A549 (cell line): ENCODE measurements at regions not wholly inside any gene's neighbourhood (a gene's known extent, or its start where the extent isn't known, plus 50 kb on each side); places are given as distances from the start of the nearest gene placed in this dataset.

Source experiments
- ATAC-seq, 2 experiments: fragments of 200-7000 bp in 1 of 2; fragments of >200 bp in 1 of 2; cut with Nextera tagmentation in 1 of 2; cut with Tn5 transposase in 1 of 2; 3 replicates each; pipeline versions ENCODE4 v1.8.0 to v1.9.1; 2018 to 2020; ENCODE audit warnings: mild to moderate bottlenecking in 1 of 2, moderate library complexity in 1 of 2
- CTCF ChIA-PET: fragments of 300-600 bp; sonication (Branson Sonifier 250); formaldehyde crosslinking; extraction: SDS; loops from one replicate; lab custom pipeline; 2021; ENCODE audit warnings: antibody characterized with exemption, inconsistent platforms; lab: Yijun Ruan, JAX
- POLR2A ChIA-PET: fragments of 350-600 bp; formaldehyde crosslinking; extraction: SDS; loops from one replicate; lab custom pipeline; 2021; ENCODE audit warnings: antibody characterized with exemption, inconsistent platforms; lab: Yijun Ruan, JAX
- DNase-seq, 2 experiments: peaks; one replicate each; pipeline versions ENCODE4 v3.0.0 to v3.0.0-alpha.2; 2011 to 2016; ENCODE audit warnings: low read depth in 1 of 2, low spot score in 1 of 2
- FAIRE-seq: peaks from 2 replicates; lab custom pipeline; 2011; peaks lifted over from hg19 to GRCh38; lab: Jason Lieb, UNC
- H3K27ac ChIP-seq, 2 experiments: fragments of >200 bp; sonication (Bioruptor Twin); formaldehyde crosslinking; 3 replicates each; pipeline ENCODE4 v1.5.1; 2016 to 2017
- H3K4me1 ChIP-seq: fragments of >200 bp; sonication (Bioruptor Twin); formaldehyde crosslinking; 3 replicates; pipeline ENCODE4 v1.6.1; 2016
- H3K4me2 ChIP-seq: fragments of >200 bp; sonication (Bioruptor Twin); formaldehyde crosslinking; 3 replicates; pipeline ENCODE4 v1.6.1; 2016
- H3K4me3 ChIP-seq: fragments of >200 bp; sonication (Bioruptor Twin); formaldehyde crosslinking; 3 replicates; pipeline ENCODE4 v1.5.1; 2016
- H3K9me3 ChIP-seq: fragments of >200 bp; sonication (Bioruptor Twin); formaldehyde crosslinking; 3 replicates; pipeline ENCODE4 v1.6.1; 2016
- CEBPB ChIP-seq, 2 experiments: fragments of >200 bp in 1 of 2; sonication (Bioruptor Twin) in 1 of 2; formaldehyde crosslinking in 1 of 2; IDR thresholded peaks; 2 replicates each; pipeline ENCODE4 v1.6.1; 2012 to 2016
- CHD4 ChIP-seq: fragments of 200-600 bp; sonication (generic); IDR thresholded peaks from 2 replicates; pipeline ENCODE4 v1.6.1; 2016; ENCODE audit warnings: antibody characterized with exemption, mild to moderate bottlenecking, borderline replicate concordance
- FOSB ChIP-seq: fragments of 250-450 bp; sonication (Bioruptor Pico); IDR thresholded peaks from 2 replicates; pipeline ENCODE4 v1.5.0; 2020; ENCODE audit warnings: mild to moderate bottlenecking, moderate library complexity
- HDAC2 ChIP-seq: fragments of 200-600 bp; sonication (generic); IDR thresholded peaks from 2 replicates; pipeline ENCODE4 v1.6.1; 2016
- HOXB5 ChIP-seq: fragments of 250-450 bp; sonication (Bioruptor Pico); IDR thresholded peaks from 2 replicates; pipeline ENCODE4 v1.5.0; 2020; ENCODE audit warnings: mild to moderate bottlenecking, moderate library complexity
- JUNB ChIP-seq: fragments of >200 bp; sonication (Bioruptor Twin); formaldehyde crosslinking; IDR thresholded peaks from 2 replicates; pipeline ENCODE4 v1.6.1; 2016
- KDM1A ChIP-seq: fragments of 200-600 bp; sonication (generic); IDR thresholded peaks from 2 replicates; pipeline ENCODE4 v1.6.1; 2016; ENCODE audit warnings: low read depth, mild to moderate bottlenecking
- KDM5A ChIP-seq: fragments of 200-600 bp; sonication (generic); IDR thresholded peaks from 2 replicates; pipeline ENCODE4 v1.6.1; 2016; ENCODE audit warnings: antibody characterized with exemption, mild to moderate bottlenecking
- MAZ ChIP-seq: fragments of 150-350 bp; IDR thresholded peaks from 2 replicates; pipeline ENCODE4 v1.6.1; 2014; ENCODE audit warnings: antibody characterized with exemption, low read depth, low read length, borderline replicate concordance
- MYC ChIP-seq: IDR thresholded peaks from 2 replicates; pipeline ENCODE4 v1.6.1; 2012; ENCODE audit warnings: mild to moderate bottlenecking, inconsistent platforms, low read length, improper control_type of control experiment, borderline replicate concordance
- NFE2L2 ChIP-seq: fragments of 150-350 bp; conservative IDR thresholded peaks from 2 replicates; pipeline ENCODE4 v1.6.1; 2014; ENCODE audit warnings: low read length
- RAD21 ChIP-seq, 2 experiments: fragments of >200 bp in 1 of 2; sonication (Bioruptor Twin) in 1 of 2; formaldehyde crosslinking in 1 of 2; IDR thresholded peaks in 1 of 2; conservative IDR thresholded peaks in 1 of 2; 2 replicates in 1 of 2; 3 replicates in 1 of 2; pipeline ENCODE4 v1.6.1; 2012 to 2018; ENCODE audit warnings: inconsistent platforms in 1 of 2
- RARB ChIP-seq: fragments of 250-450 bp; sonication (Bioruptor Pico); IDR thresholded peaks from 2 replicates; pipeline ENCODE4 v1.8.0; 2021; ENCODE audit warnings: mild to moderate bottlenecking, moderate library complexity
- RNF2 ChIP-seq: fragments of 200-600 bp; sonication (generic); IDR thresholded peaks from 2 replicates; pipeline ENCODE4 v1.6.1; 2016; ENCODE audit warnings: low read depth, mild to moderate bottlenecking, antibody characterized with exemption, moderate library complexity, borderline replicate concordance
- TFCP2L1 ChIP-seq: fragments of 250-450 bp; sonication (Bioruptor Pico); IDR thresholded peaks from 2 replicates; pipeline ENCODE4 v1.5.0; 2021; ENCODE audit warnings: mild to moderate bottlenecking
- ZNF302 ChIP-seq: fragments of 250-450 bp; sonication (Bioruptor Pico); IDR thresholded peaks from 2 replicates; pipeline ENCODE4 v1.9.0; 2021; ENCODE audit warnings: inconsistent platforms, mild to moderate bottlenecking, moderate library complexity
- ZSCAN20 ChIP-seq: fragments of 250-450 bp; sonication (Bioruptor Pico); IDR thresholded peaks from 2 replicates; pipeline ENCODE4 v1.8.0; 2022; ENCODE audit warnings: mild to moderate bottlenecking, moderate library complexity
- WGBS: methylation state at CpG from one replicate; pipeline ENCODE4 v1.1.6; 2017; ENCODE audit errors: missing lambda C conversion rate; 5-methylcytosine and 5-hydroxymethylcytosine counted together
- TF ChIP-seq, protein P1 (sequence below): fragments of 250-450 bp; sonication (Bioruptor Pico); IDR thresholded peaks from 2 replicates; pipeline ENCODE4 v1.5.0; 2021; ENCODE audit warnings: mild to moderate bottlenecking, moderate library complexity, borderline replicate concordance
- TF ChIP-seq, protein P2 (sequence below): IDR thresholded peaks from 2 replicates; pipeline ENCODE4 v1.6.1; 2012; ENCODE audit warnings: low read depth, borderline replicate concordance
- TF ChIP-seq, protein P3 (sequence below): fragments of 200-600 bp; sonication (generic); IDR thresholded peaks from 2 replicates; pipeline ENCODE4 v1.6.1; 2016; ENCODE audit warnings: antibody characterized with exemption, mild to moderate bottlenecking, moderate library complexity
- TF ChIP-seq, protein P4 (sequence below): IDR thresholded peaks from 2 replicates; pipeline ENCODE4 v1.6.1; 2012

DNA sequence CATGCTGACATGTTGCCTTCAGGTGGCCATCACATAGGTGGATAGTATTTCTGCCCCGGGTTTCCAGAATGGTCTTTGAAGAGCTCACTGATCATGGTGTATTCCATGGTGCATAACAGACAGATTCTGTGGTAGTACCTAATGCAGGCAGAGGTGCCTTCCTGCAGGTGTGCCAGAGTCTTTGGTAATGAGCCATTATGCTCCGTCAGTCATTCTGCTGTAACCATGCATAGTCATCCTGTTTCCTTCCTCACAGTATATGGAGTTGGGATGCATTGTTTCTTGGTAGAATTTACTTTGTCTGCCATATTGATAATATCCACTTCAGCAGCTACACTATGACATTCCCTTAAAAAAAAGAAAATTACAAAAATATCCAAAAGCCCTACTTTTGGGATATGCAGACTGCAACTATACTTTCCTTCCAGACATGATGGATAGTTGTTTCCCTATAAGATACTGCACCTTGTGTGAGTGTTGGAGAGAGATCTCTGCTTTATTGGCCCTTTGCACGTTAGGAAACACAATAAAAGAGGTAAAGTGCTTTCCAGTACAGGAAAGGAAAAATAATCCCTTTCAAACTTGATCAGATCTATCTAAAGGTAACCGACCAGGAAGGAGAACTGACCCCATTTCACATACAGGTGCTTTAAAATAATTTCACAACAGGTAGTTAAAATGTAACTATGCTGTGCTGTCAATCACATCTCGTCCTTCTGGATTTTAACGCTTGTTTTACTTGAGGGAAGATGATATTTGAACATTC, 537.5 kb upstream of the WWC1 start:
- POLR2A ChIA-PET, result no interaction called here
- H3K4me2 ChIP-seq, result no peak overlapping the region
- no peak overlapping the region for H3K27ac ChIP-seq
- H3K4me3 ChIP-seq, result no peak overlapping the region
- no peaks in the 10 kb centered on the region for H3K9me3 ChIP-seq
- no peak for FAIRE-seq
- no peak for ATAC-seq
- TF ChIP-seq KDM1A, result no peak
- no peak for TF ChIP-seq MAZ
- TF ChIP-seq MYC, result no peak
- no peak for TF ChIP-seq RNF2
- no peak for TF ChIP-seq HOXB5 (CRISPR knock-in tag)
- CTCF ChIA-PET, result interaction anchor here (0.6 to 1.3 kb wide), 2 partner anchors 11 to 31 kb away, joined by 3 read pairs; no protein-coding TSS in a partner anchor
- no peak for DNase-seq
- WGBS, result 42% methylated on average over 6 of the region's 6 CpGs
- H3K4me1 ChIP-seq, result peaks cover 11% of the 10 kb centered on the region

DNA sequence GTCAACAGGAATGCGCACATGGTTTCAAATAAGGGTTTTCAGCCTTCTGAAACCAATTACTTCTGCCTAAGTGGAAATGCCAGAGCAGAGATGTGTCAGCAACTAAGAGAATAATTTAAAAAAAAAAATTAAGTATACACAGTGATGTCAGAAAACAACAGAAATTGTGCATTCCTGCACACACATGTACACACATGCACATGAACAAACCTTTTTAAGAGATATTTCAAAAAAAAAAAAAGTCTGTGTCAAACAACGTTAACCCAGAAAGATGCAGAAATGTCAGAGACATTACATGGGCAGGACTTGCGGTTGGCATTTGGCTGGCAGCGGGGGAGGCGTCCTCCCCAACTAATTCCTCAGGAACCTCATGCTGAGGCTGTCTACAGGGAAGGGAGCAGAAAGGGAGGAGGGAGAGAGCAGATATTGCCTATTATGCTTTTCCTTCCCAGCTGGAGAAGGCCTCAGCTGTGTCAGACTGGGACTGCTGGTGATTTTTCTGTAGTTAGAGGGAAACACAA, 536.9 kb upstream of the WWC1 start:
- WGBS, result 66% methylated on average over 5 of the region's 5 CpGs
- DNase-seq (no peak), FAIRE-seq (no peak), ATAC-seq (no peak)
- Histone ChIP-seq H3K4me1 (peaks cover 17% of the 10 kb centered on the region), H3K4me2 (no peak overlapping the region), H3K27ac (peak overlapping the region; percentile 7 to 47; a peak in 2 of 6 replicates), H3K4me3 (no peak overlapping the region), H3K9me3 (no peaks in the 10 kb centered on the region)
- CTCF ChIA-PET, result no interaction called here
- no peak for TF ChIP-seq KDM5A
- TF ChIP-seq, protein P1, sequence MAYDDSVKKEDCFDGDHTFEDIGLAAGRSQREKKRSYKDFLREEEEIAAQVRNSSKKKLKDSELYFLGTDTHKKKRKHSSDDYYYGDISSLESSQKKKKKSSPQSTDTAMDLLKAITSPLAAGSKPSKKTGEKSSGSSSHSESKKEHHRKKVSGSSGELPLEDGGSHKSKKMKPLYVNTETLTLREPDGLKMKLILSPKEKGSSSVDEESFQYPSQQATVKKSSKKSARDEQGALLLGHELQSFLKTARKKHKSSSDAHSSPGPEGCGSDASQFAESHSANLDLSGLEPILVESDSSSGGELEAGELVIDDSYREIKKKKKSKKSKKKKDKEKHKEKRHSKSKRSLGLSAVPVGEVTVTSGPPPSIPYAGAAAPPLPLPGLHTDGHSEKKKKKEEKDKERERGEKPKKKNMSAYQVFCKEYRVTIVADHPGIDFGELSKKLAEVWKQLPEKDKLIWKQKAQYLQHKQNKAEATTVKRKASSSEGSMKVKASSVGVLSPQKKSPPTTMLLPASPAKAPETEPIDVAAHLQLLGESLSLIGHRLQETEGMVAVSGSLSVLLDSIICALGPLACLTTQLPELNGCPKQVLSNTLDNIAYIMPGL (CRISPR knock-in tag), result no peak
- TF ChIP-seq, protein P2, sequence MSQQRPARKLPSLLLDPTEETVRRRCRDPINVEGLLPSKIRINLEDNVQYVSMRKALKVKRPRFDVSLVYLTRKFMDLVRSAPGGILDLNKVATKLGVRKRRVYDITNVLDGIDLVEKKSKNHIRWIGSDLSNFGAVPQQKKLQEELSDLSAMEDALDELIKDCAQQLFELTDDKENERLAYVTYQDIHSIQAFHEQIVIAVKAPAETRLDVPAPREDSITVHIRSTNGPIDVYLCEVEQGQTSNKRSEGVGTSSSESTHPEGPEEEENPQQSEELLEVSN, result no peak
- TF ChIP-seq RAD21 (conservative IDR thresholded peaks at IDR 0.05 in 1 of 2, IDR thresholded peaks at IDR 0.05 in 1 of 2), result no peak
- TF ChIP-seq RARB (CRISPR knock-in tag), result no peak
- TF ChIP-seq, protein P3, sequence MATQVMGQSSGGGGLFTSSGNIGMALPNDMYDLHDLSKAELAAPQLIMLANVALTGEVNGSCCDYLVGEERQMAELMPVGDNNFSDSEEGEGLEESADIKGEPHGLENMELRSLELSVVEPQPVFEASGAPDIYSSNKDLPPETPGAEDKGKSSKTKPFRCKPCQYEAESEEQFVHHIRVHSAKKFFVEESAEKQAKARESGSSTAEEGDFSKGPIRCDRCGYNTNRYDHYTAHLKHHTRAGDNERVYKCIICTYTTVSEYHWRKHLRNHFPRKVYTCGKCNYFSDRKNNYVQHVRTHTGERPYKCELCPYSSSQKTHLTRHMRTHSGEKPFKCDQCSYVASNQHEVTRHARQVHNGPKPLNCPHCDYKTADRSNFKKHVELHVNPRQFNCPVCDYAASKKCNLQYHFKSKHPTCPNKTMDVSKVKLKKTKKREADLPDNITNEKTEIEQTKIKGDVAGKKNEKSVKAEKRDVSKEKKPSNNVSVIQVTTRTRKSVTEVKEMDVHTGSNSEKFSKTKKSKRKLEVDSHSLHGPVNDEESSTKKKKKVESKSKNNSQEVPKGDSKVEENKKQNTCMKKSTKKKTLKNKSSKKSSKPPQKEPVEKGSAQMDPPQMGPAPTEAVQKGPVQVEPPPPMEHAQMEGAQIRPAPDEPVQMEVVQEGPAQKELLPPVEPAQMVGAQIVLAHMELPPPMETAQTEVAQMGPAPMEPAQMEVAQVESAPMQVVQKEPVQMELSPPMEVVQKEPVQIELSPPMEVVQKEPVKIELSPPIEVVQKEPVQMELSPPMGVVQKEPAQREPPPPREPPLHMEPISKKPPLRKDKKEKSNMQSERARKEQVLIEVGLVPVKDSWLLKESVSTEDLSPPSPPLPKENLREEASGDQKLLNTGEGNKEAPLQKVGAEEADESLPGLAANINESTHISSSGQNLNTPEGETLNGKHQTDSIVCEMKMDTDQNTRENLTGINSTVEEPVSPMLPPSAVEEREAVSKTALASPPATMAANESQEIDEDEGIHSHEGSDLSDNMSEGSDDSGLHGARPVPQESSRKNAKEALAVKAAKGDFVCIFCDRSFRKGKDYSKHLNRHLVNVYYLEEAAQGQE, result no peak
- TF ChIP-seq HDAC2, result no peak
- TF ChIP-seq KDM1A, result no peak
- TF ChIP-seq FOSB (CRISPR knock-in tag), result no peak
- TF ChIP-seq MAZ, result no peak
- TF ChIP-seq, protein P4, sequence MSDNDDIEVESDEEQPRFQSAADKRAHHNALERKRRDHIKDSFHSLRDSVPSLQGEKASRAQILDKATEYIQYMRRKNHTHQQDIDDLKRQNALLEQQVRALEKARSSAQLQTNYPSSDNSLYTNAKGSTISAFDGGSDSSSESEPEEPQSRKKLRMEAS, result no peak
- no peak for TF ChIP-seq CHD4
- no peak for TF ChIP-seq ZSCAN20 (CRISPR knock-in tag)
- no peak for TF ChIP-seq NFE2L2
- TF ChIP-seq JUNB, result no peak
- no peak for TF ChIP-seq TFCP2L1
- TF ChIP-seq ZNF302 (CRISPR knock-in tag), result no peak
- no peak for TF ChIP-seq CEBPB (IDR thresholded peaks at IDR 0.05)
- POLR2A ChIA-PET, result no interaction called here
